Esophagus squamous epithelium (tissue), 4 donors: ENCODE measurements at regions not wholly inside any gene's neighbourhood (a gene's known extent, or its start where the extent isn't known, plus 50 kb on each side); places are given as distances from the start of the nearest gene placed in this dataset.

Experiments used
- POLR2A ChIP-seq, 4 donors: fragments of 450-650 bp; IDR thresholded peaks; one replicate each; pipeline ENCODE4 v1.6.1; 2017; ENCODE audit warnings: antibody characterized with exemption in 4 of 4, mild to moderate bottlenecking in 4 of 4, moderate library complexity in 3 of 4
- TF ChIP-seq, protein P1 (sequence below), 6 experiments: fragments of 450-650 bp in 4 of 6; fragments of 200-600 bp in 2 of 6; sonication (generic) in 2 of 6; IDR thresholded peaks; one replicate each; pipeline ENCODE4 v1.5.1; 2016 to 2019; ENCODE audit warnings: antibody characterized with exemption in 6 of 6, mild to moderate bottlenecking in 4 of 6, moderate library complexity in 4 of 6

DNA sequence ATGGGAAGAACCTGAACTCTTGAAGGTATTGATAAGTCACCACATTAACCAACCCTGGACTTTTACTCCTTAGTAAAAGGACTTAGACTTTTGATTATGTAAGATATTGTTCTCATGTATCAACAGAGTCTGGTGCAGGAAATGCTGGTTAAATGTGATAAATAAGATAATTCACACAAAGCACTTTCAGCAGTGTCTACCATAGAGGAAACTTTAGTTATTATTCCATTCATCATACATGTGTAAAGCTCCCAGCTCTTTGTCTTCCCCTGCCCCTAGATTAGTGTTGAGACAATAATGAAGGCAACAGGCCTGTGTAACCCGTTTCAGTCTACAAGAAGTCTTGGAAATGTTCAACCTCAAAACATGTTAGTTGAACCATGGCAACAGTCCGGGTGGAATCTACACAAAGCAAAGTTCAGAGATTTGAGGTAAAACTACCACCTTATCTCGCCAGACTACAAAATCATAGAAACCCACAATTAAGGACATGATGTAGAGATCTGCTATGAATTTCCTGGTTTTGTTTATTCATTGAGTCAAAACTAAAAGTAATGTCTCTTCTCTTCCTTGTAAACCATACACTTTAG, 109.9 kb upstream of the ADO start:
- TF ChIP-seq, protein P1, sequence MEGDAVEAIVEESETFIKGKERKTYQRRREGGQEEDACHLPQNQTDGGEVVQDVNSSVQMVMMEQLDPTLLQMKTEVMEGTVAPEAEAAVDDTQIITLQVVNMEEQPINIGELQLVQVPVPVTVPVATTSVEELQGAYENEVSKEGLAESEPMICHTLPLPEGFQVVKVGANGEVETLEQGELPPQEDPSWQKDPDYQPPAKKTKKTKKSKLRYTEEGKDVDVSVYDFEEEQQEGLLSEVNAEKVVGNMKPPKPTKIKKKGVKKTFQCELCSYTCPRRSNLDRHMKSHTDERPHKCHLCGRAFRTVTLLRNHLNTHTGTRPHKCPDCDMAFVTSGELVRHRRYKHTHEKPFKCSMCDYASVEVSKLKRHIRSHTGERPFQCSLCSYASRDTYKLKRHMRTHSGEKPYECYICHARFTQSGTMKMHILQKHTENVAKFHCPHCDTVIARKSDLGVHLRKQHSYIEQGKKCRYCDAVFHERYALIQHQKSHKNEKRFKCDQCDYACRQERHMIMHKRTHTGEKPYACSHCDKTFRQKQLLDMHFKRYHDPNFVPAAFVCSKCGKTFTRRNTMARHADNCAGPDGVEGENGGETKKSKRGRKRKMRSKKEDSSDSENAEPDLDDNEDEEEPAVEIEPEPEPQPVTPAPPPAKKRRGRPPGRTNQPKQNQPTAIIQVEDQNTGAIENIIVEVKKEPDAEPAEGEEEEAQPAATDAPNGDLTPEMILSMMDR (IDR thresholded peaks at IDR 0.05) = no peak
- TF ChIP-seq POLR2A (IDR thresholded peaks at IDR 0.05) = no peak
